ENCODE measurements at regions not wholly inside any gene's neighbourhood (a gene's known extent, or its start where the extent isn't known, plus 50 kb on each side); places are given as distances from the start of the nearest gene placed in this dataset.
A peak's percentile ranks its signal among the peaks of the same experiment; 100 is the strongest.
"Not testable (repeated sequence)": the region's sequence is repeated elsewhere in the genome, so short reads cannot be mapped to it uniquely, and the experiment has no call there.

DNA sequence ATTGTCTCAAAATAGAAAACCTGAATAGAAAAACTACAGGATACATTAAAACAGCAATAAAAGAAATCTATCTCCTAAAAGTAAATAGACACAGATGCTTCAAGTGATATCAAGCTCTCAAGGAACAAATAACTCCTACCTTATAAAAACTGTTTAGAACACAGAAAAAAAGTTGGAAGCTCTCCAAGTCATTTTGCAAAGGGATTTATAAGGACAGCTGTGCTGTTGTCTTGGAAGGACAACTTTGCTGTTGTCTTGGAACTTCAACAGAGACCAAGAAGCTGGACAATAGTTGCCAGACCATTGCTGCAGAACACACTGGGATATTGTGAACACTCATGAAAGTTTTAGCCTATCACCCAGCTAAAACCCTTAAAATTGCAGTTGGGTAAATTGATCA, 780.7 kb downstream of the FLRT2 start:
- DNase-seq: no peak

DNA sequence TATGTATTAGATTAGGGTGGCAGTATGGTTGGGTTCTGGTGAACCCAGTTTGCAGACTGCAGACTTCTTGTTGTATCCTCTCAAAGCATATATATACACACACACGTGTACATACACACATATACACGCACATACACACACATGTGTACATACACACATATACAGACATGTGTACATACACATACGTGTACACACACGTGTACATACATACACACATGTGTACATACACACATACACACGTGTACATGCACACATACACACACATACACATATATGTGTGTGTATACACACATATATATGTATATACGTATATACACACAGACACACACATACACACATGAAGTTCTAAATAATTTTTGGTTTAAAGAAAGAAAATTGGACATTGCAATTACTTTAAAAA, 780.2 kb downstream of the FLRT2 start:
- DNase-seq: no peak

DNA sequence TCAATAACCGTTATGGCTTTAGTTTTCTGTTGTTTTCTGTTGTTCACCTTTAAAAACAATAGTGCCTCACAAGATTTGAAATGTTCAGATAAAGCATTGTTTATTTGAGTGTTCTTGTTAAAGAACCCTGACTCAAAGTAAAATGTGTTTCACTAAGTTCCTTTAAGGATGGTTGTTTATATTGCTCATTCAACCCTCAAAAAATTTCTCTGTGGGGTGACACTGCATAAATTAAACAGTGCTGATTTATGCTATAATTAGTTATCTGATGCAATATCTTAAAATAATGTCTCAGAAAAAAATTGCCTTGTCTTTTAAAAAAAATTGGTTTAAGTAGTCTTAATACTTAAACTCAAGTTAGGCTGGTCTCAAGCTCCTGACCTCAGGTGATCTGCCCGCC, 775.1 kb downstream of the FLRT2 start:
- peak; percentile 51 for DNase-seq

DNA sequence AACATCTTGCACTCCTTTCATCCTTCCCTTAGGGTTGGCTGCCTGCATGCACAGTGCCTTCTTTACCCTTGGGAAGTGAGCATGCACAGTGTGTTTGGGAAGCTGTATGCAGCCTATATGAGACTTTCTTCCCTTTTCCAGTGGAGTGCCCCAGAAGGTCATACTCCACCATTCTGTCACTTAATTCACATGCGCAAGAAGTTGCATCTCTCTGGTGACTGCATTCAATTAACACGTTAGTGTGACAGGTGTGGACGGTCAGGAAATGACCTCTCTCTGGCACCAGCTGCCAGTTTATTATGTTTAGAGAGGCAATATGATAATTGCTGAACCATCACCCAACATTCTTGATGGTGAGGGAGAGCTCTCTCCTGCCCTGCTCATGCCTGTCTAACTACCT, 770.0 kb downstream of the FLRT2 start:
- no peak for DNase-seq

DNA sequence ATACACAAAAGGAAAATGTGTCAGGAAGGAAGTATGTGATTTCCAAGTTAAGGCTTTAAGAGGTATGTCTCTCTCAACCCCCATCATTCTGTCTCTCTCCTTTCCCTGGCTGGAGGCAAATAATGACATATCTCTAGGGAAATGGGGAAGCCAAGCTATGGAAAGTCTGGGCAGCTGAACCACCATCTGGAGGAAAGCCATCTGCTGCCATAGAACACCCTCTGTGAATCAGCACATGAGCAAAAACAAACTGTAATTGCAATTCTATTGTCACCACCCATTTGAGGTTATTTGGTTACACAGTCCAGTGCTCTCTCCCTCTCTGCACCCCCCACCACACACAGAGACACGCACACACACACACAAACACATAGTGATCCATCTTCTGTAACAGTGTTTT, 766.2 kb downstream of the FLRT2 start:
- peak; percentile 98 for DNase-seq

DNA sequence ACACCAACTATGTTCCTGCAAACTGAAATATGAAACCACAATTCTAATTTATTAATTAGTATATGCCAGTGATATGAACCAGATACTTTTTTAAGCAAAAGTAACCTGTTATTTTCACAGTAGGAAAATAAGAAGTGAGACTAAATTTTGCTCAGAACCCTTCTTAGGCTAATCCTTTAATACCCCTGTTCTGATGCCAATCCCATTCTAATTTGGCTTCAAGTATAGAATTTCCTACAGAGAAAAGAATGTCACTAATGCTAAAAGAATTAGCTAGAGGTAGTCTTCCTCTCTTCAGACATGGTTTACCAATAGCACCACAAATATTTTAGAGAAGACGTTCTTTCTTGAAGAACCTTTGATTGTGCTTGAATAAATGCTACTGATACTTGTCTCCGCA, 758.4 kb downstream of the FLRT2 start:
- no peak for DNase-seq

DNA sequence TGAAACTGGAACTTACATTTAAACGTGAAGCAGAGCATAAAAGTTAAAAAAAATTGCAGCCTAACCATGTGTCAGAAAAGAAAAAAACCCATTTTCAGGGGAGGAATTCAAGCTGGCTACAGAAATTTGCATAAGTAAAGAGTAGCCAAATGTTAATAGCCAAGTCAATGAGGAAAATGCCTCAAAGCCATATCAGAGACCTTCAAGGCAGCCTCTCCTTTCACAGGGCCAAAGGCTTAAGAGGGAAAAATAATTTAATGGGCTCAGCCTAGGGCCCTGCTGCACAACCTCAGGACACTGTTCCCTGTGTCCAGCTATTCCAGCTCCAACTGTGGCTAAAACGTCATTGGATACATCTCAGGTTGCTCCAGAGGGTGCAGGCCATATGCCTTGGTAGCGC, 749.5 kb downstream of the FLRT2 start:
- no peak for DNase-seq

DNA sequence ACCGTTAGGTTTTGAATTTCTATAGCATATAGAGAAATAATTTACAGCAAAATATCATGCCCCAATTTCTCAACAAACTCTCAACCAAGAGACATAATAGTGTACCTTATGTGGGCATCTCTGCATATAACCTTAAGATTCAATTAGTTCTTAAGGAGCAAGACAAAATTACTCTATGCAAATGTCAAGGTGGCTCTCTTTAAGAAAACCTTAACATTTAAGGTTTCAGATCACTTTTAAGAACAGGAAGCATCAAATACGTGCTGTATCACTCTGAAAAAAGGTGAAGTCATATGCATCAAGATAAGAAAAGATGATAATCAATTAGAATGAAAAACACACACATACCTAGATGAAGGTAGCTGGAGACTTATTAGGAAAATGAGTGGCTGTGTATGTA, 728.0 kb downstream of the FLRT2 start:
- no peak for DNase-seq

DNA sequence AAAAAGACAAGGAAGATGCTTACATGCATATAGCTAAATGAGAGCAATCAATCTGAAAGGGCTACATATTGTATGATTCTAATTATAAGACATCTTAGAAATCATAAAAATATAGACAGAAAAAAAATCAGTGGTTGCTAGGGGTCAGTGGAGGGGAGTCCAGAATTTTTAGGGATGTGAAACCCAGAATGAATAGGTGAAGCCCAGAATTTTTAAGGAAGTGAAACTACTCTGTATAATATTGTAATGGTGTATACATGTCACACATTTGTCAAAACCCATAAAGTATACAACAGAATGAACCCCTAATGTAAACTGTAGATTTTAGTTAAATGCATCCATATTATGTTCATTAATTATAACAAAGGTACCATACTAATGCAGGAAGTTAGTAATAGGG, 713.2 kb downstream of the FLRT2 start:
- DNase-seq: no peak

DNA sequence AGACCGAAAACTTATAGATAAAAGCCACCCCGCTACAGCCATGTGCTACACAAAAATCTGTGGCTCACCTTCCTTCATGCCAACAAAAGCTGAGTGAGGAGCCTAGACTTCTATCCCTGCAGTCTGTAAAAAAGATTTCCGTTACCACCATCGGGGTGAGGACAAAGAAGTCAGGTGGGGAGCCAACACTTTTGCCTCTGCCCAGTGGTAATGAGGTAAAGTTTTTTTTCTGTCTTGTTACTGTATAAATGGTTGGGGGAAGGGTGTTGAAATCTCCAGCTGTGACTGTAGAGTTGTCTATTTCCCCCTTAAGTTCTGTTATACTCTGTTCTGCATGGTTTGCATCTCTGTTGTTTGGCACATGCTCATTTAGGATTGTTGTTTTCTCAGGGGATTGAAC, 707.8 kb downstream of the FLRT2 start:
- DNase-seq: no peak

DNA sequence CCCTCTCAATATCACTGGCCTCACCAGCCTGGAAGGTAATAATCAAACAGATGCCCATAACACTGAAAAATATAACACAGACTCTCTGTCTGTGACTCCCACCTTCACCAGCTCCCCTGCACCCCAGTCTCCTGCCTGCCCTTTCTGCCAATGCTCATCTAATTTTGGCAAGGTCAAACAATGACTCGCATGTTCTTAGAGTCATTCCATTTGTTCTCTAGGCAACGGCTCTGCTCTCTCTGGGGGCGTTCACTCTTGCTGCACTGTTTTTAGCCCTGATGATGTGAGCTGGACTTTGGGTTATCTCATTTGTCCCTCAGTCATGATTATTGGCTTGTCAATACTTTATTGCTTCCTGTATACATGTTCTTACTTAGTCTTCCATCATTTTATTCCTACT, 691.8 kb downstream of the FLRT2 start:
- peak; percentile 33 for DNase-seq

DNA sequence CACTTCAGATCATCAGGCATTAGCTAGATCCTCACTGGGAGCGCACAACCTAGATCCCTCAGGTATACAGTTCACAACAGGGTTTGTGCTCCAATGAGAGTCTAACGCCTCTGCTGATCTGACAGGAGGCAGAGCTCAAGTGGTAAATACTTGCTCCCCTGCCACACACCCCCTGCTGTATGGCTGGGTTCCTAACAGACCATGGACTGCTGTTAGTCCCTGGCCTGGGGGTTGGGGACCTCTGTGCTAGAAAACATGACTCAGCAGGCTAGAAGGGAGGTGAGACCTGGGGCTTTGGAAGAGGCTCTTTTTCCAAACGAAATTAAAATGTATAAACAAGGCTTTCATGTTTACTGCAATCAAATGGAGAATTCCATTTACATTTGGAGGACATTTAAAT, 691.1 kb downstream of the FLRT2 start:
- peak; percentile 10 for DNase-seq

DNA sequence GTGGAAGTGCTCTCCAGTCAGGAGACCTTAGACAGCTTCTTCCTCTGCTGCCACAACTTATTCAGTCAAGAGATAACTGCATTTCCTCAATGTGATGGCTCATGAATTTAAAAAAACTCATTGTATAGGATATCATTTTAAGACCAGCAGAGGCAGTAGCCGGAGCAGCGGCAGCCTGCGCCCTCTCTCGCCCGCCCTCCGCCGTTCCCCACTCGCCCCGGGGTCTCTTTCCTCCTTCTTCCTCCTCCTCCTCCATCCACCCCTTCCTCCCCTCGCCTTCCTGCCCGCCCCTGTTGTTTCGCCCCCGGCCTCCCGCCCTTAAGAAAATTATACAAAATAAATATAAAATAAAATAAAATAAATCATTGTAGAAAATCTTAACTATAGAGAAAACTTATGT, 687.6 kb downstream of the FLRT2 start:
- DNase-seq: no peak

DNA sequence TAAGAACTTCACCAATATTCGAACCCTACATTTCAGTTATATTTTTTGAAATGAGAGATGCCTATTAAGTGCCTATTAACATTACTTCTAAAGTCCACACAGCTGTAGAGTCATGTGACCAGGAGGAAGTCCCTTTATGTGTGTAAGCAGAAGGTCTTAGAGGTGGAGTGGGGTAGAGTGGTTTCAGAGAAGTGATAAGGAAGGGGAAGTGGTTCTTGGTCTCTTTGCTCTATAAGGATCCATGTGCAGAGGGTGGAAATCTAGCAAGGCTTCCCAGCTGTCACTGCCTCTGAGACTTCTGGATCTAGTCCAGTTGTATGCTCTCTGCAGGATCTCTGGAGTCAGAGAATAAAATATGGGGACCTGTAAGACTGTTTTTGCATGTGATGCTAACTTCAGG, 673.9 kb downstream of the FLRT2 start:
- no peak for DNase-seq

DNA sequence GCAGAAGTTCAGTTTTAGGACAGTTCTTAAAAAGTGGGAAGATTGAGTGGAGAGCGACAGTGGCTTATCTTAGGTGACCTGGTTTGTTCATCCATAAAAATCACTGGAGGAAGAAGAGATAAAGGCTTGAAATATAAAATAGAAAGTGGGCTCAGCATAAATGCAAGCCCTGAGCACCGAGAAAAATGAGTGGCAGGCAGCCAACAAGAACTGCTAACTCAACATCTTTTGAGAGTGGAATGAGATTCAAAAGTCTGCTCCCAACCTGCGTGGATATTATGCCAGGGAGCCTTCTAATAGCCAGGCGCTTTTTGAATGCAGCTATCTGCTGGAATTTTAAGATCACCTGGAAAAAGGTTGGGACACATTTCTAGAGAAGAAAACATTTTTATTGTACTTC, 666.5 kb downstream of the FLRT2 start:
- DNase-seq: peak; percentile 4

DNA sequence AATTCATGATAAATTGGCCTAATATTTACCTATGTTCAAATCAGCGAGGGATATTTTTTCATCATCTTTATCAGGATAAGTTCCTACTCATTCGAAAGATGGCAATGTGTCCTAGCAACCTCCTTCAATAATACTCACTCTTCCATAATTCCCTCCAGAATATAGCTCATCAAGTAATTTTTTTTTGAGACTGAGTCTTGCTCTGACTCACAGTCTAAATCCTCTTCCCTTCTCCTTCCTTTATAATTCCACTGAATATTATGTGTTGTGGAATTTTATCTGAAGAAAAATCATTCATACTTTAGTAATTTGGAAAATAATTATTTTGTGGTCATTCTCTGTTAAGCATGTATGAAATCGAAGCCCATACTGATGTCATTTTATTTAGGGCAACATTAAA, 663.8 kb downstream of the FLRT2 start:
- DNase-seq: peak; percentile 53

DNA sequence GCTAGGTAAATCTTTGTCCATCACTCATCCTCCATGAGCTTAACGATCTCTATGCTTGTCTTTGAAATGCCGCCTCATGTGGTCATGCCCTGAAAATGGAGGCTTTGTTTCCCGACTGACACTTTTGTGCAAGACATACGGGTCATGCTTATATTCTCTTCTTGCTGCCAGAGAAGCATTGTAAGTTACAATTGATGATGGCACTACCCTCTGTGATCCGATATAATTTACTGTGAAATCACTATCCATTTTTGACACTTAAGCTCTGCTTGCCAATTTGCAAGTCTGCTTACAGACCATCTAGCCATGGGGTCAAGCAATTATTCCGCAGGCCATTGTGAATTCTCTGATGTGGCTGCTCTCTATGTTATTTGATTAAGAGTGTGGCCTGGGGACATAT, 650.0 kb downstream of the FLRT2 start:
- no peak for DNase-seq

DNA sequence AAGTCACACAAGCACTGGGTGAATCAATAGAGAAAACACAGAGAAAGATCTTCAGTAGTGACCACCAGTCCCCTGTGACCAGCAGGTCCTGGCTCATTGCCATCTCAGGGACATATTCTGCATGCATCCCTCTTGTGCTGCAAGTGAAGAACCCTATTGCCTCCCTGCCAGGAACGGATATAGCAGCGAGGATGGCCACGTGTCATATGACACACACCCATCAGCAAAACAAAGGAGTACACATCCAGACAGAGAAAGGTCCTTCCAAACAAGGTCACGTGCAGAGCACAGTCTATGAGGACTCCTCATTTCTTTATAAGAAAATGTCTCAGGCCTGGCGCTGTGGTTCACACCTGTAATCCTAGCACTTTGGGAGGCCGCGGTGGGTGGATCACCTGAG, 638.4 kb downstream of the FLRT2 start:
- no peak for DNase-seq

DNA sequence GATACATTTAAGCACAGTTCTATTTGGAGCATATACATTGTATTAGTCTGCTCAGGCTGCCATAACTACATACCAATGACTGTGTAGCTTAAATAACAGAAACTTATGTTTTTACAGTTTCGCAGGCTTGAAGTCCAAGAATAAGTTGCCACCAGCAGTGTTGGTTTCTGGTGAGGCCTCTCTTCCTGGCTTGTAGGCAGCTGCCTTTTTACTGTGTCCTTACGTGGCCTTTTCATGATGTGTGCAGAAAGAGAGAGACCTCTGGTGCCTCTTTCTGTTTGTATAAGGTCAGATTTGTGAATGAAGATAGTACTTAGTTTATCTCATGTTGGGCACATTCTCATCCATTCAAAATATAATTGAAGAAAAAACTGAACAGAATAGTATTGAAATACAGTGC, 636.6 kb downstream of the FLRT2 start:
- DNase-seq: no peak

DNA sequence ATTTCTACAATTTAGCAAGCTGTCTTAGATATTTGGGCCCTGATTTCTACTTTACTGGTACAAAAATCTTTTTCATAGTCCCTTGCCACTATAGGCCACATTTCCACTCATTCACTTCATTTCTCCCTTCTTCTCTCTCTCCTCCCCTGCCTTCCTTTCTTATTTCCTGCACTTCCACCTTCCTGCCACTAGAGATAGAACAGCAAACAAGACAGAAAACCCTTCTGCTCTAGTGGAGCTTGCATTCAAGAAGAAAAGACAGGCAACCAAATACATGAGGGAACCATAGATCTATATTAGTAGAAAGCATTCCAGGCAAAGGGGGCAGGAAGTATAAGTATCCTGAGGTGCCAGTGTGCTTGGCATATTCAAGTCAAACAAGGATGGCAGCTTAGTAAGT, 623.5 kb downstream of the FLRT2 start:
- no peak for DNase-seq

DNA sequence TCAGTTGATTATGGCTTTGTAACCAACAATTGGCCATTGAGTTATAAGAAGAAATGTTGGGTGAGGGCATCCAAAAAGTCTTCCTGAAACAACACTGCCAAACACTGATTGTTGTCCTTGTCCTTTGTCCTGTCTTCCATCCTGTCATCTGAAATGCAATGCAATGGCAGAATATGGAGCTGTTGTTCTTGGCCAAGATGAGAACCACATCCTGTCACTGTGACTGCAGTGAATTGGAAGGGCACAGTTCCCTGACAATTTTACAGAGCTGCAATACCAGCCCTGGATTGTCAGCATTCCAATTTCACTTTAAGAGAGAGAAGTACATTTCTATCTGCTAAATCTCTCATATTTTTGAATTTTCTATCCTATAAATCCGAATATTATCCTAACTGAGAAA, 613.3 kb downstream of the FLRT2 start:
- no peak for DNase-seq

DNA sequence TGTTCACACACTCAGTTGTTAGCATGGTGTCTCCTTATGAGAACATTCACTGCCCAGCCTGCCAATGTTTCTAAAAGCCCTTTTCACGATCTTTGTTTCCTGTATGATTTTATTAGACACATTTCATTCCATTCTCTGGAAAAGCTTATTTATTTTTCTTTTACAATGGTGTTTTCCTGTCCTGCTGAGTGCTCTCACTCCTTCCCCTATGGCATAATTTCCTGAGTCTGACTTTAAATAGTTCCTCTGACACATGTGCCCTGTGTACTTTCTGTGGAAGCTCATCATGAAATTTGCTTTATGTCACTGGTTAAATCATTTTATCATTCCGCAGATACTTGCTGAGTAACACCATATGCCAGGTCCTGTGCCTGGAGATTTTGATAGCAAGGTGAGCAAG, 612.0 kb downstream of the FLRT2 start:
- DNase-seq: peak; percentile 1

DNA sequence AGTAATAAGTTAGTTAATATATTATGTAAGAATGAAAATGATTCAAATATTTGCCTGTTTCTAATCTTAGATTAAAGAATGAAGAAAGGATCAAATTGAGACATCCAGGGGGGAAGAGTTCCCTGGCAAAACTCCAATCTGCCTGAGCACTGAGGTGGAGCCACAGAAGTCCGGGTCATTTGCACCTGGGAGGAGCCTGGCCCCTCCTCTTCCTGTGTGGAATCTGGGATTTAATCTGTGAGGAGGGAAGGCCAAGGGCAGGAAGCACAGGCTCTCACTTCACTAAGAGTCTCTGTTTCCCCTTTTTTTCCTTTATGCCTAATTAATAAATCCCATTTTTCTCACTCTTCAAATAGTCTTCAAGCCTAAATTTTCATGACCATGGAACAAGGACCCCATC, 599.5 kb downstream of the FLRT2 start:
- no peak for DNase-seq

DNA sequence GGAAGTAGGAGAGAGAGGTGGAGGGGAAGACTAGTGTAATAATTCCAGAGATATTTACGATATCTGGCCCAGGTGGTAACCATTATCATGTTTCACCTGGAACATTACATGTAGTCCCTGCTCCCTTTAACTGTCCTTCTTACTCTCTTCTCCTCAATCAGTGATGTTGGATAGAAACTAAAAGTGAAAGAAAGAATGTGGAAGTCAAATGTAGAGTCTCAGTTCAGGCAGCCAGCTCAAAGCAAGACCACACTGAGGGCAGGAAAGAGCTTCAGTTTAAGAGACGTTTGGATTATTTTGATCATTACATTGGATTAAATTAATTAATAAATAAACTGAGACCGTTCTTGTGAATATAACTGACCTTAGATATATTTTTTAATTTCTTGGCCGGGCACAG, 594.4 kb downstream of the FLRT2 start:
- no peak for DNase-seq

DNA sequence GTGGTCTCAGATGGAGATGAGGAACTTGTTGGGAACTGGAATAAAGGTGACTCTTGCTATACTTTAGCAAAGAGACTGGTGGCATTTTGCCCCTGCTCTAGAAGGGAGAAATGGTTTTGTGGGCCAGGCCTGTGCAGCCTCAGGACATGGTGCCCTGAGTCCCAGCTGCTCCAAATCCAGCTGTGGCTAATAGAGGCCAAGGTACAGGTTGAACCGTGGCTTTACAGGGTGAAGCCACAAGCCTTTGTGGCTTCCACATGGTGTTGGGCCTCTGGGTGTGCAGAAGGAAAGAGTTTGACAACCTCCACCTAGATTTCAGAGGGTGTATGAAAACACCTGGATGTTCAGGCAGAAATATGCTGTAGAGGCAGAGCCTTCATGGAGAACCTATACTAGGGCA, 586.0 kb downstream of the FLRT2 start:
- DNase-seq: no peak

DNA sequence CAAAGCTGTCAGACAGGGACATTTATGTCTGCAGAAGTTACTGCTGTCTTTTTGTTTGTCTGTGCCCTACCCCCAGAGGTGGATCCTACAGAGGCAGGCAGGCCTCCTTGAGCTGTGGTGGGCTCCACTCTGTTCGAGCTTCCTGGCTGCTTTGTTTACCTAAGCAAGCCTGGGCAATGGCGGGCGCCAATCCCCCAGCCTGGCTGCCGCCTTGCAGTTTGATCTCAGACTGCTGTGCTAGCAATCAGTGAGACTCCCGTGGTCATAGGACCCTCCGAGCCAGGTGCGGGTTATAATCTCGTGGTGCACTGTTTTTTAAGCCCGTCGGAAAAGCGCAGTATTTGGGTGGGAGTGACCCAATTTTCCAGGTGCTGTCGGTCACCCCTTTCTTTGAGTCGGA, 580.9 kb downstream of the FLRT2 start:
- not testable (repeated sequence) for DNase-seq
